GM21528 (cell line): ENCODE measurements at regions not wholly inside any gene's neighbourhood (a gene's known extent, or its start where the extent isn't known, plus 50 kb on each side); places are given as distances from the start of the nearest gene placed in this dataset.
"Not testable (repeated sequence)": the region's sequence is repeated elsewhere in the genome, so short reads cannot be mapped to it uniquely, and the experiment has no call there.

Source experiments
- ATAC-seq: cut with Tn5 transposase; IDR thresholded peaks from one replicate; pipeline ENCODE4 v1.9.1; 2021; ENCODE audit warnings: mild to moderate bottlenecking, moderate library complexity; ENCODE audit not compliant: unreplicated experiment, low FRiP score

DNA sequence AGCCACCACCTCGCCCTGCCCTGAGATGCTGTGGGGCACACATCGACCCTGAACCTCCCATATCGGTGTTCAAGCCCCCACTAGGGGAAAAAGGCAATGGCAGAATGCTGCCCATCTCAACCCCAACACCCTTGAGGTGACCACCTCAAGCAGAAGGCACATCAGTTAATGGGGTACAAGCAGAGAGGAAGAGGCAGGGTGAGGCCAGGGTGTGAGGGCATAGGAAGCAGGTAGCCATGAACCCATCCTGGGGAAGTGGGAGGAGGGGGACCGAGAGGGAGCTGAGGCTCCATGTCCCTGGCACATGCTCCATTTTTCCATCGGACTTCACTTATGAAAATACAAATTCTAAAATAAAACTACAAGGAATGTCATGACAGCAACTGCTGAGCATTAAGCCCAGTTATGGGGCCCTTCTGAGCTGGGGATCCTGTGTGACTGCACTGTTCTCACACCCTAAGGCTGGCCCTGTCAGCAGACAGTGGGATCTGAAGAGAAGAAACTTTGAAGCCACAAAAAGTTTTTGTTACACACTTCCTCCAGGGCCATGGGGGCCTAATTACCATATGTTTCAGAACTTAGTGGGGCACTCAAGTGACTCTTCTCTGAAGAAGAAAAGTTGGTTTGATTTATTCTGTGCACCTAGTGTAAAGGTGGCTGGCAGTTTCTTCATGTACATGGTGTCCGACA is 68.2 kb upstream of the FAM241A start:
- ATAC-seq = no peak

DNA sequence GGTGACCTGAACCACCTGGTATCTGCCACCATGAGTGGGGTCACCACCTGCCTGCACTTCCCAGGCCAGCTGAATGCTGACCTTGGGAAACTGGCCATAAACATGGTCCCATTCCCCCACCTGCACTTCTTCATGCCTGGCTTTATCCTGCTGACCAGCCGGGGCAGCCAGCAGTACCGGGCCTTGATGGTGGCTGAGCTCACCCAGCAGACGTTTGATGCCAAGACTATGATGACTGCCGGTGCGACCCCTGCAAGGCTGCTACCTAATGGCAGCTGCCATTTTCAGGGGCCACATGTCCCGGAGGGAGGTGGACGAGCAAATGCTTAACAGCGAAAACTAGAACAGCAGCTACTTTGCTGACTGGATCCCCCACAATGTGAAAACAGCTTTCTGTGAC is 67.5 kb upstream of the FAM241A start:
- ATAC-seq = no peak

DNA sequence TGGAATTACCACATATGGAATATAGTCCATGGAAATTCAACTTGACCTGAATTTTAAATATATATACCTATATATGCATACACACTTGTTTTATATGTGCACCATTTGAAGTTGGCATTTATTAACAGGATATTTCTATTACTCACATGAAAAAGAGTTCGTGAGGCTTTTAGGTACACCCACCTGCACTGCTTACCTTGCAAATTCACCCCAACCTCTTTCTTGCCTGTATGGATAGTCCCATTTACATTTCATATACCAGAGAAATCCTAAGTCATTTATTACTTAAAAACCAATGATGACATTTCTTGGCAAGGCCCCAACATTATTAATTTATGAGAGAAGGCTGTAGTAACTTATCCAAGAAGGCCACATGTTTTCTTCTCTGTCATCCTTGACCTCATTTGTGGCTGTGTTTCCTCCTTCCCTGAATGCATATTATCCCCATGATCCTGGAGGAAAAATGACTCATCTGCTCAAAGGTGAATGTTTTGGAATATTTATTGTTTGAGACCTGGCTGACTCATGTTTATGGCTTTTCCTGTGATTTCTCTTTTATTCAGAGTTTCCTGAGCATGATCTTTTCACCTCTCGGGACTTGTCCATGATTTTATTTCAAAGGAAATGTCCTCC is 62.2 kb upstream of the FAM241A start:
- ATAC-seq = no peak

DNA sequence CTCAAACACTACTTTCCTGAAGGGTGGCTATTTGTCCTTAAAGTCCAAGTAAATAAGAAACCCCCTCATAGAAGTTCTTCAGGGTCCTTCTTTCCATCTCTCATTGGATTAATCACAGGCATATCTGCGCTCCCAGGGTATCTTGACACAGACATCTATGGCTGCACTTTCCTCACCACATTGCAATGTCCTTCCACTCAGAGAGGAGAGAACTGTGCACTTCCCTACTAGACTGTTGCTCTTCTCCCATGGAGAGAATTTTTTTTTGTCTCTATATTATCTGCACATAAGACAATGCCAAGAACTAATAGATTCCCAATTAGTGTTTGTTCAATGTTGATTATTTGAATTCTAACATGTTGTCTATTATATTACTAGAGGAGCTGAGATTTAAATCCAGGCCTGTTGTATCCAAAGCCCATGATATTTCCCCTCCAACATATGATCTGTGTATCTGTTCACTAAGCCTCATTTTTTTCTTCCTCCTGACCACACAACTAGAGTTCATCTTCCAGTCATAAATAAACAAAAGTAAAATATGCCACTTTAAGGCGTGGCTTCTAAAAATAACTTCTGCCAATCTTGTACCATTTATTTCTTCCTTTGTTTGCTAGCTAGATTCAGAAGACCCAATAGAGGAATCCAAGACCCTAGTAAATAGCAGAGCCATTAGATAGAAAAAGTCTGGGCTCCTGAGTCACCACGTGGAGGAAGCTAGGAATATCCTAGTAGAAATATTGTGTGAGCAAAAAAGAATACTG is 61.5 kb upstream of the FAM241A start:
- no peak for ATAC-seq

DNA sequence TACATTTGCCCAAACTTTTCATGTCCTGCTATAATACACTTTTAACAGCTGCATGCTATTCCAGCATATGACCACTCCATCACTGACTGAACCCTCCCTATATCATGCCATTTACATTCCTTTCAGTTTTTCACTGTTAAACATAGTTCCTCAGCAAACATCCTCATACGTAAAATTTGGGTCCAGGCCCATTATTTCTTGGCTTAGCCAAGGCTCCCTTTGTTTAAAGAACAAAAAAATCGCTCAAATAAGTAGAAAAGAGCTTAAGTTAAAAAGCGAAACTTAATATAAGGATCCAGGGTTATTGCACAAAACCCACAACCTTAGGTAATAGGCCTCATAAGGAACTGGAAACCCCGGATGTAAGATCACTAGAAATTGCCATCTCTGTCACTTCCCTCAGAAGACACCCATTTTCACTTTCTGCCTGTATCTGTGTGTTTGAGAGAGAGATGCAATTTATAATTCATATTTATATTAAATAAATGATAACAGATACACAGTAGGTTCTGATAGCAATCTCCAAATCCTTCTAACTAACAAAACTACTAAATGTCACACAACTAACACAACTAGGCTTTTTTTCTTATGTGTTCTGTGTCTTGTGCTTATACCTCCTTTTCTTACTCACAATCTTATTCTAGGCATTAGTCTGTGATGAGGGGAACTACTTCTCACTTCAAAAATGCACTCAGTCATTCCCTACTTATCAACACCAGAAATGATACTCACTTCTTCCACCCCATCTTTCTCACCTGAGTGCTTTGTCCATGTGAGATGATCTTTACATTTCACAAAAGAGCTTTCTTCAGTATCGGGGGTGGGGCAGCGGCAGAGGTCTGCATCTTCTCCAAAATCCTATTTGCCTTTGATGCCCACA is 59.9 kb upstream of the FAM241A start:
- ATAC-seq = no peak

DNA sequence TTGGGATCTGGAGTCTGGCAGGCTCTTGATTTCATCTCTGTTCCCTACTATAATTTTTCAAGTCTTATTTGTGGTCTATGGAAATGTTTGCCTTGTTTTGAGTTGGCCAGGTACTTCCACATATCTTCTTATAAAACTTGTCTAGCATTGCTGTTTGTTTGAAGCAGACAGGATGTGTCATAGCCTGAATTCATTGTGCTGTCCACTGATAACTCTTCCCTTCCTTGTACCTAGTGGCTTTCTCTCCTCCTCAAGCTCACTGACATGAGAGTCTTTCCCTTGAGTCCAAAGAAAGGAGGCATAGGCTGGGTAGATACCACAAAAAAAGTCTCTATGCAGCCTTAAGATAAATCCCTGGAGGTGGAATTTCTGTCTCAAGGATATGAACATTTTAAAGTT is 59.2 kb upstream of the FAM241A start:
- ATAC-seq = no peak

DNA sequence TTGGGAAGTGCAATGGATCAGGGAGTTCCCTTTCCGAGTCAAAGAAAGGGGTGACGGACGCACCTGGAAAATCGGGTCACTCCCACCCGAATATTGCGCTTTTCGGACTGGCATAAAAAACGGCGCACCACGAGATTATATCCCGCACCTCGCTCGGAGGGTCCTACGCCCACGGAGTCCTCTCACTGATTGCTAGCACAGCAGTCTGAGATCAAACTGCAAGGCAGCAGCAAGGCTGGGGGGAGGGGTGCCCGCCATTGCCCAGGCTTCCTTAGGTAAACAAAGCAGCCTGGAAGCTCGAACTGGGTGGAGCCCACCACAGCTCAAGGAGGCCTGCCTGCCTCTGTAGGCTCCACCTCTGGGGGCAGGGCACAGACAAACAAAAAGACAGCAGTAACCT is 58.6 kb upstream of the FAM241A start:
- ATAC-seq = not testable (repeated sequence)

DNA sequence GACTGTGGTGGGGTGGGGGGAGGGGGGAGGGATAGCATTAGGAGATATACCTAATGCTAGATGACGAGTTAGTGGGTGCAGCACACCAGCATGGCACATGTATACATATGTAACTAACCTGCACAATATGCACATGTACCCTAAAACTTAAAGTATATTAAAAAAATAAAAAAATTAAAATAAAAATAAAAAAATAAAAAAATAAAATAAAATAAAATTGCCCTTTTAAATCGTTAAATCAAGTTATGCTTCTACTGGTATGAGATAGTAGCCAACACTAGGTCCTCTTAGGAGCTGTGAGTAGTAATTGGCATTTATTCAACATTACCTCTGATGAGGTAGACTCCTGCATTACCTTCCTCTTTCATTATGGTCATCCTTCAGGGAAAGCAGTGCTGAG is 52.9 kb upstream of the FAM241A start:
- not testable (repeated sequence) for ATAC-seq

DNA sequence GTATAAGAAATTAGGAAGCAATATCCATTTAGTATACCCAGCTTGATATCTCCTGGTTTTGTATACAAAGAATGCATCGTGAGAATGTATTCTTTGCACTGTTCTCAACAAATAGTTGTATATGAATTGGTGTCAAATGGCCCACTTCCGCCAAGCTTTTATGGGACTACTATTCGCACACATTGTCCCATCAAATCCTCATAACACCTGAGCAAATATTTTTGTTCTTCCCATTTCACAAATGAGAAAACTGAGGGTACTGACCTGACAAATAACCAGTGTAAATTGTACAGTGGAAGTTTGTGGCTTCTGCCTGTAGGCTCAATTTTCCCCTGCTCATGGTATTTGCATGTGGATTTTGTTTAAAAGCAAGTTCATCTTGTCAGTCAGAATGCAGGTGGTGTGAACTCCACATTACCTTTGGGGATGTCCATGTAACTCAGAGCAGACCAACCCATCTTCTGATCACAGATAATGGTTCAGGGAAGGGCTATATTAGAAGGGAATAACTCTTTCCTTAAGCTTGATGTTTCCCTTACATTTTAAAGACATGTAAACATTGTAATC is 51.5 kb upstream of the FAM241A start:
- no peak for ATAC-seq

DNA sequence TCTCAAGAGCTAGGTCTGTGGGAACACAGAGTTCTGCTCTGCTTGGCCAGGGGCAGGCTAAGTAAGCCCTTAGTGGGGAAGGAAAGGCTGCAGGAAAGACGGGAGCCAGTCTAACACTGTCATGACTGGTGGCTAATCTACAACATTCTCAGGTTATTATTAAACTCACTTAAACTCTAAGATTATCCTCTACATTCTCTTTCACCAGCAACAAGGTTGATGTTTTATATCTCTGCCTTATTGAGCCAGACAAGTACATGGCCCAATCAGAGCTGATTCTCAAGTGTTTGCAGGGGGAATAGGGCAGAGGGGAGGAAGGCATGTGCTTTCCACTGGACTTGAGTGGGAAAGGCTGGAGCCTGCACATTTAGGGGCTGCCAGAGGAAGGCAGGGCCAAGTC is 50.9 kb upstream of the FAM241A start:
- no peak for ATAC-seq
